K562 (cell line): ENCODE measurements at regions not wholly inside any gene's neighbourhood (a gene's known extent, or its start where the extent isn't known, plus 50 kb on each side); places are given as distances from the start of the nearest gene placed in this dataset.

ENCODE experiments used
- ATAC-seq: fragments of 200-7000 bp; cut with Tn5 transposase; 3 replicates; pipeline ENCODE4 v1.9.1; 2020; ENCODE audit warnings: moderate library complexity
- BruUV-seq: library from RNA; stranded (reverse); fragments of 400-500 nt; replicated peaks from 2 replicates; lab custom pipeline; 2021; lab: Mats Ljungman, UMichigan
- CTCF ChIA-PET: fragments of 300-600 bp; formaldehyde crosslinking; extraction: SDS; loops from one replicate; lab custom pipeline; 2021; ENCODE audit warnings: low intra/inter-chr PET ratio; lab: Yijun Ruan, JAX
- POLR2A ChIA-PET: fragments of 300-600, 350-650 bp; sonication (Branson Sonifier 250); formaldehyde crosslinking; extraction: SDS; loops from one replicate; lab custom pipeline; 2021; ENCODE audit warnings: antibody characterized with exemption, inconsistent platforms; lab: Yijun Ruan, JAX
- DNase-seq, 4 experiments: peaks; one replicate each; pipeline versions ENCODE4 v3.0.0 to v3.0.0-alpha.2; 2011 to 2018; ENCODE audit warnings: low spot score in 3 of 4, mixed read lengths in 3 of 4; ENCODE audit errors: extremely low read depth in 1 of 4
- FAIRE-seq: peaks from 2 replicates; lab custom pipeline; 2011; peaks lifted over from hg19 to GRCh38; lab: Jason Lieb, UNC
- H2AFZ ChIP-seq: 2 replicates; pipeline ENCODE4 v1.6.0; 2011; ENCODE audit warnings: low read depth, low read length, control low read depth, inconsistent platforms
- H3K27ac ChIP-seq: fragments of 200-600 bp; 3 replicates; pipeline ENCODE4 v1.8.0; 2011; ENCODE audit warnings: low read depth, mild to moderate bottlenecking, control low read depth, inconsistent platforms, low read length, moderate library complexity, mixed read lengths; ENCODE audit errors: extremely low read depth
- H3K27me3 ChIP-seq, 2 experiments: fragments of 300-600 bp in 1 of 2; 2 replicates in 1 of 2; 3 replicates in 1 of 2; pipeline versions ENCODE4 v1.6.0 to v1.8.0; 2011; ENCODE audit warnings: inconsistent platforms in 2 of 2, low read length in 2 of 2, mild to moderate bottlenecking in 1 of 2, mixed read lengths in 1 of 2, moderate library complexity in 1 of 2; ENCODE audit not compliant: control insufficient read depth in 2 of 2, insufficient read depth in 2 of 2
- H3K36me3 ChIP-seq: fragments of 300-600 bp; 3 replicates; pipeline ENCODE4 v1.8.0; 2011; ENCODE audit warnings: mild to moderate bottlenecking, low read length, inconsistent platforms; ENCODE audit not compliant: control insufficient read depth, insufficient read depth
- H3K4me1 ChIP-seq, 2 experiments: fragments of 200-600 bp in 1 of 2; replicated peaks in 1 of 2; 2 replicates in 1 of 2; 3 replicates in 1 of 2; pipeline versions ENCODE4 v1.5.1 to v1.8.0; 2011; ENCODE audit warnings: inconsistent platforms in 2 of 2, low read length in 2 of 2, mild to moderate bottlenecking in 1 of 2, mixed read lengths in 1 of 2, moderate library complexity in 1 of 2; ENCODE audit not compliant: control insufficient read depth in 2 of 2, insufficient read depth in 2 of 2
- H3K4me2 ChIP-seq: 2 replicates; pipeline ENCODE4 v1.6.1; 2011; ENCODE audit warnings: low read length, control low read depth, inconsistent platforms, mixed read lengths; ENCODE audit not compliant: insufficient read depth
- H3K4me3 ChIP-seq: fragments of 200-600 bp; sonication (generic), shearing (Covaris generic); 2 replicates; pipeline ENCODE4 v1.5.1; 2016; ENCODE audit warnings: control low read depth, inconsistent platforms
- H3K79me2 ChIP-seq: fragments of 200-600 bp; 3 replicates; pipeline ENCODE4 v1.8.0; 2011; ENCODE audit warnings: low read length, inconsistent platforms; ENCODE audit not compliant: control insufficient read depth, insufficient read depth
- H3K9ac ChIP-seq, 2 experiments: 2 replicates each; pipeline versions ENCODE4 v1.6.0 to v1.6.1; 2011; ENCODE audit warnings: low read depth in 2 of 2, low read length in 2 of 2, control low read depth in 1 of 2, inconsistent platforms in 1 of 2, mild to moderate bottlenecking in 1 of 2, mixed read lengths in 1 of 2; ENCODE audit not compliant: insufficient read depth in 1 of 2
- H3K9me1 ChIP-seq: one replicate; pipeline ENCODE4 v1.6.0; 2011; ENCODE audit warnings: inconsistent platforms, mild to moderate bottlenecking, low read length, moderate library complexity; ENCODE audit not compliant: control insufficient read depth, insufficient read depth
- H3K9me3 ChIP-seq: replicated peaks from 2 replicates; pipeline ENCODE4 v1.5.1; 2011; ENCODE audit warnings: low read depth, low read length, inconsistent platforms; ENCODE audit not compliant: control insufficient read depth, insufficient read depth
- H4K20me1 ChIP-seq: replicated peaks from 2 replicates; pipeline ENCODE4 v1.6.1; 2011; ENCODE audit warnings: low read length, inconsistent platforms, mixed read lengths; ENCODE audit not compliant: control insufficient read depth, insufficient read depth
- CREM ChIP-seq: IDR thresholded peaks from 2 replicates; pipeline ENCODE4 v1.6.1; 2014; ENCODE audit warnings: antibody characterized with exemption, low read depth
- DIDO1 ChIP-seq: fragments of 450-650 bp; IDR thresholded peaks from 2 replicates; pipeline ENCODE4 v1.6.1; 2016; ENCODE audit warnings: low read depth, missing biosample characterization, missing genetic modification characterization
- MCM2 ChIP-seq: fragments of 450-650 bp; IDR thresholded peaks from 2 replicates; pipeline ENCODE4 v1.6.1; 2017; ENCODE audit warnings: low read depth, mild to moderate bottlenecking
- PHF20 ChIP-seq: fragments of 450-650 bp; IDR thresholded peaks from 2 replicates; pipeline ENCODE4 v1.6.1; 2018; ENCODE audit not compliant: partially characterized antibody
- PML ChIP-seq: IDR thresholded peaks from 2 replicates; pipeline ENCODE4 v1.6.1; 2012; ENCODE audit warnings: low read length, inconsistent platforms
- POLR2B ChIP-seq: fragments of 450-650 bp; IDR thresholded peaks from 2 replicates; pipeline ENCODE4 v1.6.1; 2018; ENCODE audit warnings: low read depth; ENCODE audit not compliant: partially characterized antibody
- RBM14 ChIP-seq: fragments of 200-400 bp; formaldehyde crosslinking; IDR thresholded peaks from 2 replicates; pipeline ENCODE4 v1.6.1; 2018; ENCODE audit warnings: low read depth, mild to moderate bottlenecking, low read length, moderate library complexity, borderline replicate concordance; ENCODE audit not compliant: insufficient read depth
- SIN3A ChIP-seq, 2 experiments: fragments of 150-350 bp in 1 of 2; IDR thresholded peaks; 2 replicates each; pipeline ENCODE4 v1.6.1; 2011 to 2016; ENCODE audit warnings: borderline replicate concordance in 2 of 2, low read depth in 2 of 2, low read length in 2 of 2, mild to moderate bottlenecking in 2 of 2, moderate library complexity in 2 of 2; ENCODE audit not compliant: control insufficient read depth in 1 of 2
- ZFP91 ChIP-seq: sonication (generic); formaldehyde crosslinking; IDR thresholded peaks from 2 replicates; pipeline ENCODE4 v1.8.0; 2022; ENCODE audit warnings: mild to moderate bottlenecking, missing genetic modification reagents
- ZNF507 ChIP-seq: conservative IDR thresholded peaks from 2 replicates; pipeline ENCODE4 v1.6.1; 2017; ENCODE audit warnings: missing genetic modification characterization, missing compliant biosample characterization
- ZNF785 ChIP-seq: fragments of 250-450 bp; sonication (Bioruptor Pico); IDR thresholded peaks from 2 replicates; pipeline ENCODE4 v1.4.0; 2020; ENCODE audit warnings: mild to moderate bottlenecking
- WGBS: fragments of 100-300 bp; shearing (Covaris generic); methylation state at CpG from one replicate; pipeline ENCODE4 v1.1.6; 2016; ENCODE audit warnings: low coverage, mixed read lengths; ENCODE audit not compliant: insufficient coverage; ENCODE audit errors: missing lambda C conversion rate; 5-methylcytosine and 5-hydroxymethylcytosine counted together
- in situ Hi-C: fragments of 300-500 bp; cut with MboI; formaldehyde crosslinking; loops from 4 replicates; pipeline ENCODE4 v1.15.0; 2018; ENCODE audit warnings: inconsistent platforms, mixed read lengths
- intact Hi-C: fragments of 100-400 bp; cut with micrococcal nuclease; formaldehyde crosslinking; loops from 2 replicates; pipeline ENCODE4 v1.14.2; 2022
- TF ChIP-seq, protein P1 (sequence below): fragments of 450-650 bp; IDR thresholded peaks from 2 replicates; pipeline ENCODE4 v1.6.1; 2016; ENCODE audit warnings: borderline replicate concordance

- POLR2A ChIA-PET = no interaction called here
- in situ Hi-C loops = no loop called here
These were observed 809.7 kb upstream of the NDST4 start for GRCh38 chr4:115923152-115923551.

DNA sequence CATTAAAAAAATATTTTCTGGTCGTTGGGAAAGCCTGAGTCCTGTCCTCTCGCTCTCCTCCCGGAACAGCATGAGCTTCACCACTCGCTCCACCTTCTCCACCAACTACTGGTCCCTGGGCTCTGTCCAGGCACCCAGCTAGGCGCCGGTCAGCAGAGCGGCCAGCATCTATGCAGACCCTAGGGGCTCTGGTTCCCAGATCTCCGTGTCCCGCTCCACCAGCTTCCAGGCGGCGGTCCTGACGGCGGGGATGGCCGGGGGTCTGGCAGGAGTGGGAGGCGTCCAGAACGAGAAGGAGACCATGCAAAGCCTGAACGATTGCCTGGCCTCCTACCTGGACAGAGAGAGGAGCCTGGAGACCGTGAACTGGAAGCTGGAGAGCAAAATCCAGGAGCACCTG, 807.2 kb upstream of the NDST4 start:
- no peak for DNase-seq
- no peak overlapping the region for H3K27ac ChIP-seq
- H4K20me1 ChIP-seq = no peaks in the 10 kb centered on the region
- H3K9ac ChIP-seq = no peak overlapping the region
- H3K27me3 ChIP-seq = no peaks in the 10 kb centered on the region
- intact Hi-C loops = no loop called here
- FAIRE-seq = no peak
- ChIA-PET POLR2A (no interaction called here), CTCF (no interaction called here)
- ATAC-seq = no peak
- H3K9me3 ChIP-seq = no peaks in the 10 kb centered on the region
- H3K4me3 ChIP-seq = no peak overlapping the region
- no peaks in the 10 kb centered on the region for H3K79me2 ChIP-seq
- 2% methylated on average over 16 of the region's 18 CpGs for WGBS
- no peaks in the 10 kb centered on the region for H3K36me3 ChIP-seq
- in situ Hi-C loops = no loop called here
- no peaks in the 10 kb centered on the region for H3K4me1 ChIP-seq
- TF ChIP-seq CREM (no peak), POLR2B (no peak), MCM2 (no peak), DIDO1 (tag) (no peak), PHF20 (no peak), SIN3A (IDR thresholded peaks at IDR 0.05; ENCODE audit: borderline replicate concordance in 2 of 2, control insufficient read depth in 1 of 2, low read depth in 2 of 2, low read length in 2 of 2) (no peak)
- TF ChIP-seq, protein P1, sequence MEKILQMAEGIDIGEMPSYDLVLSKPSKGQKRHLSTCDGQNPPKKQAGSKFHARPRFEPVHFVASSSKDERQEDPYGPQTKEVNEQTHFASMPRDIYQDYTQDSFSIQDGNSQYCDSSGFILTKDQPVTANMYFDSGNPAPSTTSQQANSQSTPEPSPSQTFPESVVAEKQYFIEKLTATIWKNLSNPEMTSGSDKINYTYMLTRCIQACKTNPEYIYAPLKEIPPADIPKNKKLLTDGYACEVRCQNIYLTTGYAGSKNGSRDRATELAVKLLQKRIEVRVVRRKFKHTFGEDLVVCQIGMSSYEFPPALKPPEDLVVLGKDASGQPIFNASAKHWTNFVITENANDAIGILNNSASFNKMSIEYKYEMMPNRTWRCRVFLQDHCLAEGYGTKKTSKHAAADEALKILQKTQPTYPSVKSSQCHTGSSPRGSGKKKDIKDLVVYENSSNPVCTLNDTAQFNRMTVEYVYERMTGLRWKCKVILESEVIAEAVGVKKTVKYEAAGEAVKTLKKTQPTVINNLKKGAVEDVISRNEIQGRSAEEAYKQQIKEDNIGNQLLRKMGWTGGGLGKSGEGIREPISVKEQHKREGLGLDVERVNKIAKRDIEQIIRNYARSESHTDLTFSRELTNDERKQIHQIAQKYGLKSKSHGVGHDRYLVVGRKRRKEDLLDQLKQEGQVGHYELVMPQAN = no peak
- BruUV-seq = no TSS peak
- no peaks in the 10 kb centered on the region for H3K9me1 ChIP-seq
- no peak overlapping the region for H2AFZ ChIP-seq
- no peak overlapping the region for H3K4me2 ChIP-seq

More at GRCh38 chr4:115923152-115923551, 809.7 kb upstream of the NDST4 start:
- intact Hi-C loops = no loop called here
- H3K9me3 ChIP-seq = no peaks in the 10 kb centered on the region
- H3K27ac ChIP-seq = no peak overlapping the region
- DNase-seq = no peak
- H3K27me3 ChIP-seq = no peaks in the 10 kb centered on the region
- no peaks in the 10 kb centered on the region for H3K4me1 ChIP-seq
- no peaks in the 10 kb centered on the region for H3K9me1 ChIP-seq
- no peak for TF ChIP-seq ZNF507 (tag)
- TF ChIP-seq PML = no peak
- no peak for TF ChIP-seq RBM14
- no peak for TF ChIP-seq ZNF785 (CRISPR knock-in tag)
- TF ChIP-seq ZFP91 (CRISPR knock-in tag) = no peak
- no peak overlapping the region for H3K4me2 ChIP-seq
- BruUV-seq = no TSS peak
- H2AFZ ChIP-seq = no peak overlapping the region
- CTCF ChIA-PET = no interaction called here
- no peak overlapping the region for H3K4me3 ChIP-seq
- 0% methylated on average over 1 of the region's 1 CpG for WGBS
- no peaks in the 10 kb centered on the region for H4K20me1 ChIP-seq
- FAIRE-seq = no peak
- no peak overlapping the region for H3K9ac ChIP-seq
- no peaks in the 10 kb centered on the region for H3K79me2 ChIP-seq
- no peaks in the 10 kb centered on the region for H3K36me3 ChIP-seq
- ATAC-seq = no peak
